HG03378 (cell line): ENCODE measurements at regions not wholly inside any gene's neighbourhood (a gene's known extent, or its start where the extent isn't known, plus 50 kb on each side); places are given as distances from the start of the nearest gene placed in this dataset.

Experiments
- ATAC-seq: cut with Tn5 transposase; IDR thresholded peaks from one replicate; pipeline ENCODE4 v1.9.1; 2021; ENCODE audit warnings: mild to moderate bottlenecking, moderate library complexity; ENCODE audit not compliant: unreplicated experiment

GRCh38 chr2:120545521-120546047 lies 190.1 kb upstream of the GLI2 start:
- ATAC-seq: no peak

GRCh38 chr2:120546048-120546864 lies 189.4 kb upstream of the GLI2 start:
- no peak for ATAC-seq

DNA sequence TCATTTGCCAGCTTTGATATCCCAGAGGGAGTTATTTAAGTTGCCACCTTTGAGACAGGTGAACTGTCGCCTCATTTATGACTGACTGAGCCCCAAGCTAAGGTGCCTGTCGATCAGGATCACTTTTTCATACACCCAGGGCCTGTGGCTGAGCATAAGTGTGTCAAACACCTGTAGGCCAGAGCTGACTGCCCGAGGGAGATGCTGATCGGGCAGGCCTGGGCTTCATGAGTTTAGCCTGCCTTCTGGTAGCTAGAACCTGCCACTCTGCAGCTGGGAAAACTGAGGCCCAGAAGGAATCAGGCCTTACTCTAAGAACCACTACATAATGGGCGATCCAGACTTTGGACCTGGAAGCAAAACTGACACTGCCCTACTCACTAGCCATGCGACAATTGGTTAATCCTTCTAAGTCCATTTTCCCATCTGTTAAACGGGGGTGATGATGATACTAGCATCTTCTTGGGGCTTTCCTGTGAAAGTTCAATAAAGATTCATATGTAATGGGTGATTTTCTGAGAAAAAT lies 188.7 kb upstream of the GLI2 start:
- no peak for ATAC-seq

DNA sequence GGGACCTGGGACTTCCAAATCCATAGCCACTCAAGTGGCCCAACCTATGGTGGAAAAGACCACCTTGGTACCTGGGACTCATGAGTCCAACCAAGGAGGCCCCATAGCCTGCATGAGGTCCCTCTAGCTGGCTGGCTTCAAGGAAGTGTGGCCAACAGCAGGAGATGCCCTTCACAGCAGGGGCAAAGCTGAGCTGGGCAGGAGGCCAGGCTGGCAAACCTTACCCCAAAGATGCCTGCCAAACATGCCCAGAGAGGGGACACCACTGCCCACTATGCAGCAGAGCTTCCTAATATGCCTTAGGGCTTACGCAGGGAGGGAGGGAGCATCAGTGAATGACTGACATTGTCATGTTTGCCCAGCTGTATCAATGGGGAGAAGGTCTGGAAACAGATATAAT lies 188.0 kb upstream of the GLI2 start:
- ATAC-seq: no peak

- no peak for ATAC-seq
Observed at GRCh38 chr2:120548627-120549608, 186.8 kb upstream of the GLI2 start.

DNA sequence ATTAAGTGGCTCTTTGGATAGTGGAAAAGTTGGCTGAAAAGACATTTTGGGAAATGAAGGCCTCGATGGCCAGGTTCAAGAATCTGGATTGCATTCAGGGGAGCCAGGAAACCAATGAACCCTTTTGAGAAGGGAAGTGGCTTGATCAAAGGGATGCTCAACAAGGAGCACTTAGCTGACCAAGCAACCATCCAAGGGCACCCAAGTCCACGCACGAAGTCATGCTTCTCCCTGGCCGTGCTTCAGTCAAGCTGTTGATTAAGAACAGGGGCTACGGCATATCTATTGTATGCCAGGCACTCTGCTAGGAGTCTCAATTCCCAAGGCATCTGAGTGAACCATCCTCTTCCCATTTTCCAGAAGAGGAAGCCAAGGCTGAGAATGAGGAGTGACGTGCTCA lies 185.8 kb upstream of the GLI2 start:
- ATAC-seq: no peak

- ATAC-seq: no peak
Observed at GRCh38 chr2:120550282-120550681, 185.4 kb upstream of the GLI2 start.

DNA sequence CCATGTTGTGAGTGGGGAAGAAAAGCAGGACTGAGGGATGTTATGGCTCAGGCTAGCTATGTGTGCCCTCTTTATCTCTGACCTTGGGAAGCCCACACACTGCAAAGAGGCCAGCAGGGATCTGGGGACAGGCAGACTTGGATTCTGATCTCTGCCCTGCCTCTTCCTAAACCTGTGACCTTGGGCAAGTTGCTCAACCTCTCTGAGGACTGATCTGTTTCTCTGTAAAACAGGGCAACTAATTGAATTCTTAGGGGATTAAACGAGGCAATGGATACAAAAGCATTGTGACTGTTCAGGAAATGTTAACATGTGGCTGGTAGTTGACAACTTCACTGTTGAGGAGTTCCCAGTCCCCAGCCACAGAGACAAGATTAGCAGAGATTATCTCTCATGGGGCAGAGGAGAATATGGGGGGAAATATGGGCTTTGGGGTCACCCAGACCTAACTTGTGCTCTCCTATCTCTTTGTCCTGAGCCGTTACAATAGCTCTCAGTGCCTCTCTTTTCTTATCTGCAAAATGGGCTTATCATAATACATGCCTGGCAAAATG lies 184.7 kb upstream of the GLI2 start:
- no peak for ATAC-seq

DNA sequence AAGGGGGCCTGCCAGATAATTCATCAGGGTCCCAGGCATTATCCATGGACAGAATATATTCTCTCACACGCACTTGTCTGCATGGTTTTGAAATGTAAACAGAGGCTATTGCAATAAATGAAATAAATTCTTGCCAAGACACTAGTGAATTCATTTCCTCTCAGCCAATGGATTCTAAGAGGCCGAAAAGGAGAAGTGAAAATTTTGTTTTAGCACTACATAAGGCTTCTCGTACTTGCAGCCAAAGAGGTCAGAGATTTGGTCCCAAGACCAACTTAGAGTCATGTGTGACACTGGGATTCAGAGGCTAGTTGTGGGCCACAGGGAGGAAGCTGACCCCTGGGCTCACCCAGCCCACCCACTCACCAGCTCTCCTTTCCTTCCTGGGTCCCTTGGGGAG lies 184.1 kb upstream of the GLI2 start:
- ATAC-seq: peak; percentile 68

- no peak for ATAC-seq
Observed at GRCh38 chr2:120552079-120552478, 183.6 kb upstream of the GLI2 start.

GRCh38 chr2:120552800-120553481 lies 182.7 kb upstream of the GLI2 start:
- no peak for ATAC-seq

GRCh38 chr2:120554625-120555032 lies 181.0 kb upstream of the GLI2 start:
- ATAC-seq: no peak

GRCh38 chr2:120555092-120555491 lies 180.6 kb upstream of the GLI2 start:
- no peak for ATAC-seq

- no peak for ATAC-seq
Observed at GRCh38 chr2:120556911-120557310, 178.8 kb upstream of the GLI2 start.

GRCh38 chr2:120558847-120559246 lies 176.8 kb upstream of the GLI2 start:
- ATAC-seq: no peak

- no peak for ATAC-seq
Observed at GRCh38 chr2:120559401-120559800, 176.3 kb upstream of the GLI2 start.

- no peak for ATAC-seq
Observed at GRCh38 chr2:120560330-120560729, 175.3 kb upstream of the GLI2 start.

DNA sequence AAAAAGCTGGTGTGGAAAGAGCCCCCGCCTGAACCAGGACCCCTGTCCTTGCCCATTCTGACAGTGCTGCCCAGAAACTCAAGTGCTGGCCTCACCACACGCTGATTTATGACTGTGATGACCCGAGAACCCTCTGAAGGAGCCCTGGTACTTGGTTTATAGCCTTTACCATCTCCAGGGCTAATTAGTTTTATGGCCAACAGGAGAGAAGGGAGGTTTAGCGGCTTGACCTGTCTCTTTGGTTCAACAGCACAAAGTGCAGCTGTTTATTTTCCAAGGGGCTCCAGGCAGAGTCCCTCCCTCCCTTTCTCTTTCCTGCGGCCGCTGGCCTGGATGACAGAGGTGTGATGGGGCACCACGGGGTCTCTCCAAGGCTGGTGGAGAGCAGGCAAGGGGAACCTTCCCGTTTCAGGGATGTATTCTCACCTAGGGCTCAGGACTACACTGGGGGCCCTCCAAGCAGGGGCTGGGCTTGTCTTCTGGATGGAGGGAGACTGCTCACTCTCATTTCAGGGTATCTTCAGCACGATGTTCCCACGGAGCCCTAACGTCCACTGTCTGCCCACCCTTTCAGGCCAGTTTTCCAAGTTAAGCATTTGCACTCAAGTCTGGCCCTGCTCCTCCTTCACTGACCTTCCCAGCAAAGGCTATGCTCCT lies 174.2 kb upstream of the GLI2 start:
- ATAC-seq: no peak

- ATAC-seq: no peak
Observed at GRCh38 chr2:120562218-120563005, 173.3 kb upstream of the GLI2 start.
